ENCODE measurements at regions not wholly inside any gene's neighbourhood (a gene's known extent, or its start where the extent isn't known, plus 50 kb on each side); places are given as distances from the start of the nearest gene placed in this dataset.

DNA sequence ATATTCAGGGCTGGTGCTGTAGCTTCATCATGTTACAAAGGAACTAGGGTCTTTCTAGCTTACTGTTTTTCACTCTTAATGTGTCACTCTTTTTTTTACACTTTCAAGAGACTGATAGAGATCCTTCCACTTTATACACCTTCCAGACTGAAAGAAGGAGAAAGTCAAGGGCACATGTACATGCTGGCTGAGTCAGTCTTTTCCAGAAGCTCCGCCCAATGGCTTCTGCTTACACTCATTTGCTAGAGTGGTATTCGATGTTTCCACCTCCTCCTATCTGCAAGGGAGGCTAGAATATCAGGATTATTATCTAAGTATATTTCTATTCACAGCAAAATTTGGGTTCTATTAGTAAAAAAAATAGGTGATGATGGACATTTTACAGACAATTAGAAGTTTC is 325.8 kb upstream of the OR4E1 start:
- TF ChIP-seq, protein P1, sequence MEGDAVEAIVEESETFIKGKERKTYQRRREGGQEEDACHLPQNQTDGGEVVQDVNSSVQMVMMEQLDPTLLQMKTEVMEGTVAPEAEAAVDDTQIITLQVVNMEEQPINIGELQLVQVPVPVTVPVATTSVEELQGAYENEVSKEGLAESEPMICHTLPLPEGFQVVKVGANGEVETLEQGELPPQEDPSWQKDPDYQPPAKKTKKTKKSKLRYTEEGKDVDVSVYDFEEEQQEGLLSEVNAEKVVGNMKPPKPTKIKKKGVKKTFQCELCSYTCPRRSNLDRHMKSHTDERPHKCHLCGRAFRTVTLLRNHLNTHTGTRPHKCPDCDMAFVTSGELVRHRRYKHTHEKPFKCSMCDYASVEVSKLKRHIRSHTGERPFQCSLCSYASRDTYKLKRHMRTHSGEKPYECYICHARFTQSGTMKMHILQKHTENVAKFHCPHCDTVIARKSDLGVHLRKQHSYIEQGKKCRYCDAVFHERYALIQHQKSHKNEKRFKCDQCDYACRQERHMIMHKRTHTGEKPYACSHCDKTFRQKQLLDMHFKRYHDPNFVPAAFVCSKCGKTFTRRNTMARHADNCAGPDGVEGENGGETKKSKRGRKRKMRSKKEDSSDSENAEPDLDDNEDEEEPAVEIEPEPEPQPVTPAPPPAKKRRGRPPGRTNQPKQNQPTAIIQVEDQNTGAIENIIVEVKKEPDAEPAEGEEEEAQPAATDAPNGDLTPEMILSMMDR (IDR thresholded peaks at IDR 0.05; ENCODE audit: low read depth, low read length), result no peak
- no peak overlapping the region for H3K4me3 ChIP-seq (ENCODE audit: low read depth, low read length)
- in situ Hi-C loops (cut with HindIII; ENCODE audit: low sequenced_read_pairs), result no loop called here
- no peak for DNase-seq (ENCODE audit: low read depth, low spot score)

GRCh38 chr14:21997300-21997699 is 323.7 kb upstream of the OR4E1 start:
- in situ Hi-C loops (cut with HindIII; ENCODE audit: low sequenced_read_pairs), result no loop called here
- H3K4me3 ChIP-seq (ENCODE audit: low read depth, low read length), result no peak overlapping the region
- DNase-seq (ENCODE audit: low read depth, low spot score), result no peak
- TF ChIP-seq, protein P1 (IDR thresholded peaks at IDR 0.05; ENCODE audit: low read depth, low read length), result peak; percentile 17

GRCh38 chr14:21995332-21995731 is 321.7 kb upstream of the OR4E1 start:
- TF ChIP-seq, protein P1 (IDR thresholded peaks at IDR 0.05; ENCODE audit: low read depth, low read length), result no peak
- no peak overlapping the region for H3K4me3 ChIP-seq (ENCODE audit: low read depth, low read length)
- DNase-seq (ENCODE audit: low read depth, low spot score), result no peak
- in situ Hi-C loops (cut with HindIII; ENCODE audit: low sequenced_read_pairs), result no loop called here

GRCh38 chr14:21993837-21994236 is 320.2 kb upstream of the OR4E1 start:
- DNase-seq (ENCODE audit: low read depth, low spot score), result no peak
- H3K4me3 ChIP-seq (ENCODE audit: low read depth, low read length), result no peak overlapping the region
- TF ChIP-seq, protein P1 (IDR thresholded peaks at IDR 0.05; ENCODE audit: low read depth, low read length), result no peak
- in situ Hi-C loops (cut with HindIII; ENCODE audit: low sequenced_read_pairs), result no loop called here

GRCh38 chr14:21993070-21993469 is 319.5 kb upstream of the OR4E1 start:
- DNase-seq (ENCODE audit: low read depth, low spot score), result no peak
- in situ Hi-C loops (cut with HindIII; ENCODE audit: low sequenced_read_pairs), result no loop called here
- H3K4me3 ChIP-seq (ENCODE audit: low read depth, low read length), result no peak overlapping the region
- TF ChIP-seq, protein P1 (IDR thresholded peaks at IDR 0.05; ENCODE audit: low read depth, low read length), result no peak

GRCh38 chr14:21991130-21991529 is 317.5 kb upstream of the OR4E1 start:
- no peak overlapping the region for H3K4me3 ChIP-seq (ENCODE audit: low read depth, low read length)
- no peak for DNase-seq (ENCODE audit: low read depth, low spot score)
- TF ChIP-seq, protein P1 (IDR thresholded peaks at IDR 0.05; ENCODE audit: low read depth, low read length), result no peak
- in situ Hi-C loops (cut with HindIII; ENCODE audit: low sequenced_read_pairs), result no loop called here

DNA sequence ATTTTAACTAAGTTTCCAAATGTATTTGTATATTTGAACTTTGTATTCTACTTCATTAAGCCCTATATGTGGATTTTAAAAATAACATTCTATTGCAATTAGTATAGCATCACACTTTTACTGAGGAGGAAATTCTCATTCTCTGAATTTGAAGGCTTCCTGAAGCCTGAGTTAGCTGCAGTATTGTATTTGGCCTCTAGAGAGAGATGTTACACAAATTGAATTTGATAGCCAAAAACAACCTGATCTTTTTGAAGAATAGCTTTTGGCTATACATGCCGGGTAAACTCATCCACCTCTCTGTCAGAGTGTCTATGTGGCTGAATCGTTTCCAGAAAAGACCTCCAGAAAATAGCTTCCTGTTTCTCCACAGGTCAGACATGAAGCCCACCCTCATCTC is 316.5 kb upstream of the OR4E1 start:
- no peak for DNase-seq (ENCODE audit: low read depth, low spot score)
- no peak overlapping the region for H3K4me3 ChIP-seq (ENCODE audit: low read depth, low read length)
- in situ Hi-C loops (cut with HindIII; ENCODE audit: low sequenced_read_pairs), result no loop called here
- TF ChIP-seq, protein P1 (IDR thresholded peaks at IDR 0.05; ENCODE audit: low read depth, low read length), result peak; percentile 35

All from astrocyte of the spinal cord (primary cell).